ENCODE measurements at regions not wholly inside any gene's neighbourhood (a gene's known extent, or its start where the extent isn't known, plus 50 kb on each side); places are given as distances from the start of the nearest gene placed in this dataset.

DNA sequence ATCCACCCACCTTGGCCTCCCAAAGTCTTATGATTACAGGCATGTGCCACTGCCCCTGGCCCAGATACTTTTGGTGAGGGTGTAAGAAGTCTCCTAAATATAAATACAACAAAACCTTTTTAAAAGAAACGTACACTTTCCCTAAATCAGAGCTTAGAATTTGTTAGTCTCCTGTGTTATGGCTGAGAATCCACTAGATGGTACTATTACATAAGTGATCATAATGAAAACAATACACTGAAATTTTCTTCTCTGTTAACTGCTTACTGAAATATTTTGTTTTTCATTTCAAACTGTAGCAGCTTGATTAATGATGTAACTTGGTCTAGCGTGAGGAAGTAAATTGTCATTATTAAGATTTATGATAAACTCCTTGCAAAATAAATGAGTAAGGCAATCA, 74.8 kb upstream of the FAM98A start:
- no peak for TF ChIP-seq POLR2A (IDR thresholded peaks at IDR 0.05)
- TF ChIP-seq, protein P1, sequence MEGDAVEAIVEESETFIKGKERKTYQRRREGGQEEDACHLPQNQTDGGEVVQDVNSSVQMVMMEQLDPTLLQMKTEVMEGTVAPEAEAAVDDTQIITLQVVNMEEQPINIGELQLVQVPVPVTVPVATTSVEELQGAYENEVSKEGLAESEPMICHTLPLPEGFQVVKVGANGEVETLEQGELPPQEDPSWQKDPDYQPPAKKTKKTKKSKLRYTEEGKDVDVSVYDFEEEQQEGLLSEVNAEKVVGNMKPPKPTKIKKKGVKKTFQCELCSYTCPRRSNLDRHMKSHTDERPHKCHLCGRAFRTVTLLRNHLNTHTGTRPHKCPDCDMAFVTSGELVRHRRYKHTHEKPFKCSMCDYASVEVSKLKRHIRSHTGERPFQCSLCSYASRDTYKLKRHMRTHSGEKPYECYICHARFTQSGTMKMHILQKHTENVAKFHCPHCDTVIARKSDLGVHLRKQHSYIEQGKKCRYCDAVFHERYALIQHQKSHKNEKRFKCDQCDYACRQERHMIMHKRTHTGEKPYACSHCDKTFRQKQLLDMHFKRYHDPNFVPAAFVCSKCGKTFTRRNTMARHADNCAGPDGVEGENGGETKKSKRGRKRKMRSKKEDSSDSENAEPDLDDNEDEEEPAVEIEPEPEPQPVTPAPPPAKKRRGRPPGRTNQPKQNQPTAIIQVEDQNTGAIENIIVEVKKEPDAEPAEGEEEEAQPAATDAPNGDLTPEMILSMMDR (IDR thresholded peaks at IDR 0.05), result peak; percentile 13 to 64 (median 52)
